ENCODE measurements at regions not wholly inside any gene's neighbourhood (a gene's known extent, or its start where the extent isn't known, plus 50 kb on each side); places are given as distances from the start of the nearest gene placed in this dataset.

- Mint-ChIP-seq H3K9me3 (no peaks in the 10 kb centered on the region), H3K36me3 (no peaks in the 10 kb centered on the region), H3K27me3 (ENCODE audit: low read depth) (no peaks in the 10 kb centered on the region), H3K27ac (no peak overlapping the region), H3K4me3 (no peak overlapping the region), H3K4me1 (peaks cover 16% of the 10 kb centered on the region)
- POLR2A ChIA-PET: no interaction called here
- TF ChIP-seq GRHL2 (CRISPR knock-in tag; IDR thresholded peaks at IDR 0.05; ENCODE audit: insufficient replicate concordance, severe bottlenecking) (no peak), ZNF396 (CRISPR knock-in tag; IDR thresholded peaks at IDR 0.05; ENCODE audit: borderline replicate concordance) (no peak), E2F1 (CRISPR knock-in tag; IDR thresholded peaks at IDR 0.05) (no peak), CREB1 (CRISPR knock-in tag; IDR thresholded peaks at IDR 0.05) (no peak), HMGXB4 (CRISPR knock-in tag; IDR thresholded peaks at IDR 0.05) (no peak), ZNF121 (CRISPR knock-in tag; IDR thresholded peaks at IDR 0.05) (no peak), JAZF1 (CRISPR knock-in tag; IDR thresholded peaks at IDR 0.05) (no peak), CDX4 (CRISPR knock-in tag; IDR thresholded peaks at IDR 0.05; ENCODE audit: borderline replicate concordance) (no peak), ZNF416 (CRISPR knock-in tag; IDR thresholded peaks at IDR 0.05) (no peak), SOX15 (CRISPR knock-in tag; IDR thresholded peaks at IDR 0.05) (no peak), FOXJ3 (CRISPR knock-in tag; IDR thresholded peaks at IDR 0.05; ENCODE audit: borderline replicate concordance) (no peak), ZNF317 (CRISPR knock-in tag; IDR thresholded peaks at IDR 0.05; ENCODE audit: borderline replicate concordance, low read depth) (no peak), E2F5 (CRISPR knock-in tag; IDR thresholded peaks at IDR 0.05) (no peak), ATF2 (CRISPR knock-in tag; IDR thresholded peaks at IDR 0.05; ENCODE audit: borderline replicate concordance, low read depth) (no peak), IRF1 (CRISPR knock-in tag; IDR thresholded peaks at IDR 0.05) (no peak), ATF1 (CRISPR knock-in tag; IDR thresholded peaks at IDR 0.05) (no peak), ZNF138 (CRISPR knock-in tag; conservative IDR thresholded peaks at IDR 0.05) (no peak), ZNF423 (CRISPR knock-in tag; IDR thresholded peaks at IDR 0.05) (no peak), ZNF425 (CRISPR knock-in tag; conservative IDR thresholded peaks at IDR 0.05) (no peak), IRF2 (CRISPR knock-in tag; IDR thresholded peaks at IDR 0.05; ENCODE audit: borderline replicate concordance, low read depth) (no peak)
- DNase-seq (ENCODE audit: low spot score) (no peak), ATAC-seq (no peak)
- CTCF ChIA-PET: no interaction called here
These were observed 598.5 kb downstream of the BNC2 start for GRCh38 chr9:16271967-16272366.
